ENCODE measurements at regions not wholly inside any gene's neighbourhood (a gene's known extent, or its start where the extent isn't known, plus 50 kb on each side); places are given as distances from the start of the nearest gene placed in this dataset.
"Not testable (repeated sequence)": the region's sequence is repeated elsewhere in the genome, so short reads cannot be mapped to it uniquely, and the experiment has no call there.

DNA sequence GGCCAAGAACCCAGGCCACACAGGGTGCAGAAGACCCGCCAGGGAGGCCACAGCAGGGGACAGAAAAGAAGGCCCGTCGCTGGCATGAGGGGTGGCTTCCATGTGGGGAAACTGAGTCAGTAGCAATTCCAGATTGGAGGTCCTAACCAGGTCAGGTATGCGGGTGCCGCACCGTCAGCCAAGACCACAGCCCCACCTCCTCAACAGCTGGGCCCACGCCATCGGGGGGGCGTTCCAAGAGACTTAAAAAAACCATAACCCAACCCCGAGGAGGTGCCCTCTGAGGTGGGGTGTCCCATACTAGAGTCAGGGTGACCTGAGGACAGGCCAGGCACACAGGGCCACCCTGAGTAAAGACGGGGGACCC lies 5416.8 kb upstream of the TPTE start:
- not testable (repeated sequence) for H3K4me3 ChIP-seq (ENCODE audit: low read depth, low read length); H3K4me1 ChIP-seq (ENCODE audit: insufficient read depth); DNase-seq (ENCODE audit: extremely low spot score); H3K27ac ChIP-seq (ENCODE audit: low read depth); H3K36me3 ChIP-seq (ENCODE audit: insufficient read depth)
- 87% methylated on average over 6 of the region's 11 CpGs for WGBS

DNA sequence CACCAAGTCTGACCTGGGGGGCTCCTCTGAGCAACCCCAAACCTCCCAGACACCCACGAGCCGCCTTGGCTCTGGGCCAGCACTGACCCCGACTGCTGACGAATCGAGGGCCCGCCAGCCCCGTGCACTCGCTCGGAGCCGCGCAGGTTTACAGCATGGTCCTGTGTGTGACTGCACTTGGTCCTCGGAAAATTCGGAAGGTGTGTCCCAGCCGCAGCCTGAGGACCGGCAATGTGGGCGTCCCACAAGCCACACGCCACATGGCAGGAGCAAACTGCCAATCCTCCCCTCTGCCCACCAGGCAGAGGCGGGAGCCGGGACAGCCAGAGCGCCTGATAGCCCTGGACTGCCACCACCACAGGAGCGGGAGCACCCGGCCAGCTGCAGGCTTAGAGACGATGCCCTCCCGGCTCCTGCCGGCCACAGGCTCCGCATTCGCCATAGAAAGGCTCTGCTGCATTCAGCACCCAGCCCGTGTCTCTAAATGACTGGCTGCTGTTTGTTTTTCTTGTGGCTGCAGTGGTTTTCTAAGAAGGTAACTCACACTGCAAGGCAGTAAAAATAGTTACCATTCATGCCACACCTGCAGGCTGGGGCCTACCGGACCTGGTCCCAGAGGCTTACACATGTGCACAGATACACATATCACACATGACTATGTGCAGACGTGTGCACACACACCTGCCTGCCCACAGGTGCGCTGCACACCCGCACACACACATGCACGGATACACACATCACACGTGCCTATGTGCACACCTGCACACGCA lies 5415.3 kb upstream of the TPTE start:
- not testable (repeated sequence) for DNase-seq (ENCODE audit: extremely low spot score)
- 98% methylated on average over 8 of the region's 35 CpGs for WGBS

DNA sequence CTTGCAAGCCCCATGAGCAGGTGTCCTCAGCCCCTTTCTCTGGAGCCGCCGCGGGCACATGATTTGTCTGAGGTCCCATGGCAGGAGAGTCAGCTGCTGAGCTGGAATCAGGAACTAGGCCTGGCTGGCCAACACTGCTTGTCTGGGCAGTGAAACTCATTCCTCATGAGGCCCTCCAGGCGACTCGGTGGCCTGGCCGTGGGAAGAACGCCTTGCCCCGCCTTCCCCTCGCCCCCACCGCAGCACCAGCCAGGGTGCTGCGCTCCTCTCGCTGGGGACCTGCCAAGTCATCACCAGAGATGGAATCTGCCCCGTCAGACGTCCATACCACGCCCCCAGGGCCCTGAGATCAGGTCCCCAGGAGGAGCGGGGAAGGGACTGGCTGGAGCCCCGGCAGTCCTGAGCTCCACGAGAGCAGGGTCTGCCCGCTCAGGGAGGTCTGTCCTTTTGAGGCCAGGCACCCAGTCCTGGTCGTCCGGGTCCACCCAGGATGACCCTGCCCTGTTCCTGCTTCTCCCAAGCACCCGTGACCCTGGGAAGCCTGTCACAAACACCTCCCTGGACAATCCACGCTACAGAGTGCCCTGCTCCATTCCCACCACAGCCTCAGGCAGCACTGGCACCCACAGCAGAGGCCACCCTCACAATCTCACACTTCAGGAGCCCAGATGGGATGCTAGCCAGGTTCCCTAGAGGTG lies 5414.5 kb upstream of the TPTE start:
- WGBS, result 61% methylated on average over 4 of the region's 23 CpGs
- H3K4me3 ChIP-seq (ENCODE audit: low read depth, low read length); H3K36me3 ChIP-seq (ENCODE audit: insufficient read depth); H3K27ac ChIP-seq (ENCODE audit: low read depth); H3K4me1 ChIP-seq (ENCODE audit: insufficient read depth); DNase-seq (ENCODE audit: extremely low spot score): not testable (repeated sequence)

More for the DNA sequence above, 5415.3 kb upstream of the TPTE start:
- H3K36me3 ChIP-seq (ENCODE audit: insufficient read depth); H3K4me1 ChIP-seq (ENCODE audit: insufficient read depth); H3K27ac ChIP-seq (ENCODE audit: low read depth); H3K4me3 ChIP-seq (ENCODE audit: low read depth, low read length): not testable (repeated sequence)

DNA sequence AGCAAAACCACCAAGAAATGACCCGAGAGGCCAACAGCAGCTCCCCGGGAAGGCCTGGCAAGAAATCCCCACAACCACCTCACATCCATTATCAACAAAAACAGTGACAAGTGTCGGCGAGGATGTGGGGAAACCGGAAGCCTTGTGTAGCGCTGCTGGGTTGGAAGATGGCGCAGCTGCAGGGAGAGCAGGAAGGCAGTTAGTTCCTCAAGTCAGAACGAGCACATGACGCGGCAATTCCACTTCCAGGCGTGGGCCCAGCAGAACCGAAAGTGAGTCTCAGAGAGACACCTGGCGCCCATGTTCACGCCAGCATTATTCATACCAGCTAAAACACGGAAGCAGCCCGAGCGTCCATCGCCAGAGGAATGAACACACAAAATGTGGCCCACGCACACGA lies 5413.7 kb upstream of the TPTE start:
- no CpG with 5 or more reads among the region's 20 CpGs for WGBS
- H3K4me1 ChIP-seq (ENCODE audit: insufficient read depth); H3K27ac ChIP-seq (ENCODE audit: low read depth); H3K4me3 ChIP-seq (ENCODE audit: low read depth, low read length); DNase-seq (ENCODE audit: extremely low spot score); H3K36me3 ChIP-seq (ENCODE audit: insufficient read depth): not testable (repeated sequence)

DNA sequence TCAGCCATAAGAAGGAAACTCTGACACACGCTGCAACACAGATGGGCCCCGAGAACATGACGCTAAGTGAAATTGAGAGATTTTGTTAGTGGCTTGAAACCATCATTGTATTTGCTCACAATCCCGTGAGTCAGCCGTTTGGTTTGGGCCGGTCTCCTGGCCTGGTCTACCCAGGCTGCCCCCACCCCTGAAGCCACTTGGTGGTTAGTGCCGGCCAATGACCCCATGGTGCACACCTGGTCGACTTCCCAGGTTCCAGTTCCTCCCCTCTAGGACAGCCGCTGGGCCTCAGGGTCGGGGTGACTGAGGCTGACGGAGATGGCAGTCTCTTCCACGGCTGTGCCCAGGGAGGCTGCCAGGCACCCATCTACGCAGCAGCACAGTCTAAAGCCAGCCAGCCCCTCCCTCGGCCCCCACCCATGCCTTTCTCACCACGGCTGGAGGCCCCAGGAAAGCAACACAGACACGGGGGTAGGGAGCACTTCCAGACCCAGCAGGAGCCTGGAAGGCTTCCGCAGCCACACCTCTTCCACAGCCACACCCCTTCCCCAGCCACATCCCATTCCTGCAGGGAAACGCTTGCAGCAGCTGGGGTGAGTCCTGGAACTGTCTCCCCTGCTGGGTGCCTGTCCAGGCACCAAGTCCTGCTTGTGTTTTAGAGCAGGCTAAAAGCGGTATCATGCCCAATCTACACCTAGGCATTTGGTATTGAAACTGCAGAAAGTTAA lies 5413.2 kb upstream of the TPTE start:
- WGBS, result 30% methylated on average over 5 of the region's 19 CpGs
- not testable (repeated sequence) for H3K36me3 ChIP-seq (ENCODE audit: insufficient read depth)

DNA sequence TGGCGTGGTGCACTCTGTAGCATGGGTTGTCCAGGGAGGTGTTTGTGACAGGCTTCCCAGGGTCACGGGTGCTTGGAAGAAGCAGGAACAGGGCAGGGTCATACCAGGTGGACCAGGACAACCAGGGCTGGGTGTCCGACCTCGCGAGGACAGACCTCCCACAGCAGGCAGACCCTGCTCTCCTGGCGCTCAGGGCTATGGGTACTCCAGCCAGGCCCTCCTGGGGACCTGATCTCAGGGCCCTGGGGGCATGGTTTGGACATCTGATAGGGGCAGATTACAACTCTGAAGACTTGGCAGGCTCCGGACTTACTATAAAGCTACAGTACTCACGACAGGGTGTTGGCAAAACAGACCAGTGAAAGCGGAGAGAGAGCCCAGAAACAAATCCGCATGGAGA lies 5410.2 kb upstream of the TPTE start:
- not testable (repeated sequence) for DNase-seq (ENCODE audit: extremely low spot score); H3K4me1 ChIP-seq (ENCODE audit: insufficient read depth); H3K27ac ChIP-seq (ENCODE audit: low read depth); H3K4me3 ChIP-seq (ENCODE audit: low read depth, low read length); H3K36me3 ChIP-seq (ENCODE audit: insufficient read depth)
- WGBS, result 97% methylated on average over 5 of the region's 10 CpGs

More for the DNA sequence above, 5413.2 kb upstream of the TPTE start:
- DNase-seq (ENCODE audit: extremely low spot score); H3K4me3 ChIP-seq (ENCODE audit: low read depth, low read length); H3K4me1 ChIP-seq (ENCODE audit: insufficient read depth); H3K27ac ChIP-seq (ENCODE audit: low read depth): not testable (repeated sequence)

DNA sequence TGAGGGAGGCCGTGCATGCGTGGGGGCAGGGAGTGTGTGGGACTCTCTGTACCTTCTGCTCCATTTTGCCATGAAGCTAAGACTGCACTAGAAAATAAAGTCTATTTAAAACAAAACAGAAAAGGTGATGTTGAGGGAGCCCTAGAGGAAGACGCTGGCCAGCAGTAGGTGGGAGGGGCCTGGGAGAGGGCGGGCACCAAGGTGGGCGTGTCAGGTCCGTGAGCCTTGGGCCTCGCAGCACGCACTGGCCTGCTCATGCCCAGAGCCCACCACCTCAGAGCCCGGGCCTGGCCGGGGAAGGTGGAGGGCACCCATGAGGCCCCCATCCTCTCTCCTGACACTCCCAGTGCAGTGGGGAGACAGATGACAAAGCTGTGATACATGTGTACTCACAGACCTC lies 5408.3 kb upstream of the TPTE start:
- H3K27ac ChIP-seq (ENCODE audit: low read depth); DNase-seq (ENCODE audit: extremely low spot score); H3K36me3 ChIP-seq (ENCODE audit: insufficient read depth); H3K4me1 ChIP-seq (ENCODE audit: insufficient read depth); H3K4me3 ChIP-seq (ENCODE audit: low read depth, low read length): not testable (repeated sequence)
- whole genome bisulfite sequencing, result no CpG with 5 or more reads among the region's 10 CpGs

DNA sequence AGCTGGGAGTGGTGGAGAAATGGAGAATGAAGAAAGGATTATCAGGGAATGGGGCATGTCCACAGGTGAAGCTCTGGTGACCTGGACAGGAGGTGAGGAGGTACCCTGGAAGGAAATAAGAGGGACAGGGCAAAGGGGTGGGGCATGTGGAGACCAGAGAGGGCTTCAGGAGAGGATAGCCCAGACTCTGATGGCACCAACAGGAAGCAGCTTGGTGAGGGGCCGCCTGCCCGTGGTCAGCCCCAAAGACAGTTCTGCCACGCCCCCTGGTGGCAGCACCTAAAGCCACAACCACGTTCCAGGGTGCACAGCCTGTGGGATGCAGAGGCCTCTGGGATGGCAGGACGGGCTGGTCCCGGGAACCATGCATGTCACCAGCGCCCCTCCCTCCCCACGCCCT lies 5406.9 kb upstream of the TPTE start:
- H3K4me1 ChIP-seq (ENCODE audit: insufficient read depth); DNase-seq (ENCODE audit: extremely low spot score); H3K36me3 ChIP-seq (ENCODE audit: insufficient read depth); H3K27ac ChIP-seq (ENCODE audit: low read depth); H3K4me3 ChIP-seq (ENCODE audit: low read depth, low read length): not testable (repeated sequence)
- WGBS, result no CpG with 5 or more reads among the region's 8 CpGs

DNA sequence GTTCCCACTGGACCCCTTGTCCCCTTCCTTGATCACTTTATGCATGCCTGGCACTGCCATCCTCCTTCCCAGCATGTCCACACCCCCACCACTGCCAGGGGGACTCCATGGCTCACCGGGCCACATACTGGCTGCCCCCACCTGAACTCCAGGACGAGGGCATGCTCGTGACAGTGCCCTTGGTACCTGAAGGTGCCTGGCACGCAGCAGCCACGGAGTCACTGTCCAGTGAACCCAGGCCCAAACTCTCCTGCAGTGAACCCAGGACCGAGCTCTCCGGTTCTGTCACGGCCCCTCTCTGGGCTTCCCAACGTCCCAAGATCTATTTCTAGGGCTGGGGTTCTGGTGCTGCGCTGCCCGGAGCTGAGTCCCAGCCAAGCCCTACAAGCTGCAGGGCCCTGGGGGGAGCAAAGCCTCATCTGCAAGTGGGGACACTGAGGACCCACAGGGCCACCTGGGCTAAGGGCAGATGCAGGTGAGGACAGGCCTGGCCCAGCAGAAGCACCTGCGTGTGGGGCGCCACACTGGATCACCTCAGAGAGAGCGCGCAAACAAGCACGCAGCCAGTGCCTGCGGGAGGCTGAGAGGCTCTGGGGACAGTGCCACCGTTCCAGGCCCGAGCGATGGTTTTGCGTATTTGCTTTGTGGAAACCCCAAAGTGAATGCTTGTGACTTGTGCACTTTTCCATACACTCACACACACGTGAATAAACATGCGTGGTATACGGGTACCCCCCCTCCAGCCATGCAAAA lies 5406.3 kb upstream of the TPTE start:
- H3K27ac ChIP-seq (ENCODE audit: low read depth); H3K4me1 ChIP-seq (ENCODE audit: insufficient read depth); H3K36me3 ChIP-seq (ENCODE audit: insufficient read depth); H3K4me3 ChIP-seq (ENCODE audit: low read depth, low read length); DNase-seq (ENCODE audit: extremely low spot score): not testable (repeated sequence)
- WGBS, result 85% methylated on average over 16 of the region's 24 CpGs

DNA sequence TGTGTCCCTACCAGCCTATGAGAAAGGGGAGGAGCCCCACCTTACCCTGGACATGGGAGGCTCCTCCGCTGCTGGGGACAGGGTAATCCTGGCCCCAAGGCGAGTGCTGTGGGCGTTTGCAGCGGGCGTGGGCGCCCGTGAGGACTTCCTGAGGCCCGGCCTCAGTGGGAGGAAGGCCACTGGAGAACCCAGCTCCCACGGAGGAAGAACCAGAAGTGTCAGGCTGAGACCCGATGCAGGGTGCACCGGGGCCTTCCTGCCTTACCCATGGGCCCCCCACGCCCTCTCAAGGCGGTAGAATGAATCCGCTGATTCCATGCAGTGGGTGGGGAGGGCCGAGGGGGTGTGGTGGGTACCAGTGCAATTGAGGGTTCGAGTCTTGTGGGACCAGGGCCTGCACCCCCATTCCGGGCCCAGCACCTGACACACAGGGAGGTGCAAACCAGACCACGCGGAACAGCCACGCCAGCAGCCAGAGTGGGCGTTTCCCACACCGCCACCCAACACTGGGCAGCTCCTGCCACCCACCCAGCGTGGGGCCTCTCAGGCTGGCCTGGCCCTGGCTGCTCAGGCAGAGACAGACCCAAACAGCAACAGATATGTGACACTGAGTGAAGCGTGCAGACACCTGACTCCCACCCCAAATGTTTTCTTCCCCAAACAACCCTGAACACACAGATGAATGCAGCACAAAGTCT lies 5405.6 kb upstream of the TPTE start:
- 83% methylated on average over 12 of the region's 24 CpGs for WGBS
- not testable (repeated sequence) for DNase-seq (ENCODE audit: extremely low spot score); H3K27ac ChIP-seq (ENCODE audit: low read depth); H3K36me3 ChIP-seq (ENCODE audit: insufficient read depth); H3K4me3 ChIP-seq (ENCODE audit: low read depth, low read length); H3K4me1 ChIP-seq (ENCODE audit: insufficient read depth)

DNA sequence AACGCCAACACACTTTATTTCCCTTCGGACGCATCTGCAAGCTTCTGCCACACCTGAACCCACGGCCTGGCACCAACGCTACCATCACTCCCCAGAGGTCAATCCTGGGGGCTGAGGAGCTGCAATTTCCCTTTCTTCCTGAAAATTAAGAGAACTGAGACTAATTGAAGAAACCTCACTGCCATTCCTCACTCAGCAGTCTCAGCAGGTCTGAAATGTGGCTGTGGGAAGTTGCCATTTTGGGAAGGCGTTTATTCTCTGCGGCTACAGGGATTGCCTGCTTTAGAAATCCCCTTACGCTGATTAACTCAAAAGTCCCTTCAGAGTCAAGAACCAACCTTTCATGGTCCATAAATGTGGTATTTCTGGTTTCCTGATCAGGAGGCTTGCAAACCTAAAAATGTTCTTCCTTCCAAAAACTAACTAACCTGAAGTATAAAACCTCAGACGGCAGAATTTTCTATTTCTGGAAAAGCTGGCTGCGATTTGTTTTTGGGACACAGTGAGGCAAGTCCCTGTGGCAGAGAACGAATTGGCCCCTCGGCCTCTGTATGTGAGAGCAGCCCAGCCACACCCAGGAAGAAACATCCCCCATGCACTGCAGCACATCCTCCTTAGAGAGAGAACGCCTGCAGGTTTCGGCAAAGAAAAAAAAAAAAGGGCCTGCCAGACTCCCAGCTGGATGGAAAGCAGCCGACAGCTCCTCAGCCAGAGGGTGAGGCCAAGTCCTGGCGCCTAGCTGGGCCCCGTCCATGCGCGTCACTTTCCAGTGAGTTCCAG lies 5404.8 kb upstream of the TPTE start:
- WGBS, result no CpG with 5 or more reads among the region's 19 CpGs
- not testable (repeated sequence) for H3K4me3 ChIP-seq (ENCODE audit: low read depth, low read length); H3K4me1 ChIP-seq (ENCODE audit: insufficient read depth); DNase-seq (ENCODE audit: extremely low spot score); H3K36me3 ChIP-seq (ENCODE audit: insufficient read depth); H3K27ac ChIP-seq (ENCODE audit: low read depth)

DNA sequence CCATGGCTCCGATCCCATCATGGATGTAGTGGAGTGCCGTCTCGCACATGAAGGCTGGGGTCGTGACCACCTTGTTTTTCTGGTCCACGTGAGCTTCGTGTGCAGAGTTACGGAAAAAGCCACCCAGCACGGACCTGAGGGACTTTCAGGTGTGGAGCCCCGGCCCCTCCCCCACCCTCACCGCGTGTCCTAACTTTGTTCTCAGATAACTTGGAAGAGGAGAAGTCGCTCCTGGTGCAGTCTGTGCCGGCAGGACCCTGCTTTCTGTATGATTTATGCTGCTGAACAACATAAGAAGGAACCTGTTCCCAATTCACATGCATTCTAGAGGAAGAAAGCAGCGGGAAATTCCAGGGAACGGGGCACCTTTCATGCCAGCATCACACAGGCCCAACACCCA lies 5404.2 kb upstream of the TPTE start:
- not testable (repeated sequence) for H3K36me3 ChIP-seq (ENCODE audit: insufficient read depth); H3K4me3 ChIP-seq (ENCODE audit: low read depth, low read length); H3K4me1 ChIP-seq (ENCODE audit: insufficient read depth); H3K27ac ChIP-seq (ENCODE audit: low read depth); DNase-seq (ENCODE audit: extremely low spot score)
- 43% methylated on average over 5 of the region's 15 CpGs for WGBS
